Lower leg skin (tissue), 4 donors: ENCODE measurements at regions not wholly inside any gene's neighbourhood (a gene's known extent, or its start where the extent isn't known, plus 50 kb on each side); places are given as distances from the start of the nearest gene placed in this dataset.

Experiments
- DNase-seq, 2 donors: peaks; one replicate each; pipeline ENCODE4 v3.0.0-alpha.2; 2019; ENCODE audit warnings: low spot score in 2 of 2
- H3K4me3 ChIP-seq: fragments of 200-600 bp; sonication (generic); 2 replicates; pipeline ENCODE4 v1.5.1; 2017; ENCODE audit warnings: mild to moderate bottlenecking, low read depth; ENCODE audit not compliant: poor library complexity, severe bottlenecking
- CTCF ChIP-seq, 3 donors: fragments of 450-650 bp; IDR thresholded peaks; one replicate each; pipeline ENCODE4 v1.5.1; 2016; ENCODE audit warnings: antibody characterized with exemption in 3 of 3, mild to moderate bottlenecking in 3 of 3, moderate library complexity in 2 of 3
- POLR2A ChIP-seq, 2 donors: fragments of 450-650 bp; IDR thresholded peaks; one replicate each; pipeline ENCODE4 v1.6.1; 2016 to 2017; ENCODE audit warnings: antibody characterized with exemption in 2 of 2, mild to moderate bottlenecking in 1 of 2, moderate library complexity in 1 of 2
- WGBS, 2 donors: methylation state at CpG; one replicate each; pipeline ENCODE4 v1.1.5; 2018; 5-methylcytosine and 5-hydroxymethylcytosine counted together
- intact Hi-C: fragments of 100-400 bp; cut with DNase I; formaldehyde crosslinking; loops from one replicate; pipeline ENCODE4 v1.15.0; 2023; ENCODE audit warnings: low total_unique reads

DNA sequence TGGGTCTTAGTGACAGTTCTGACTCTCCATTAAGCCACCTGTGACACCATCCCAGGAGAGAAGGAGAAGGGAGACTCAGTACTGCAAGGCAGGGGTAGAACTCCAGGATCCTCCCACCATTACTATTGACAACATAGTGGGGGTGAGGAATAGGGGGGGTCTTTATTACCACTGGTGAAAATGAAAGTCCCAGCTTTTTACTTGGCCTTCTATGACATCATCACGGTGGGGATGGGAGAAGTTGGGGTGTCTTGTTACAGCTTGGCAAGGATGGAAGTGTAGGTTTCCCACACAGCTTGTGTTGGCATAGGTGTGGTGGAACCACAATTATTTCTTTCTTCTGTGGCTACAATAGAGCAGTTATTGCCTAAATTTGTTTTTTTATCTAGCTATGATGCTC, 203.9 kb upstream of the DTNA start:
- TF ChIP-seq CTCF (IDR thresholded peaks at IDR 0.05) = no peak
- no peak for TF ChIP-seq POLR2A (IDR thresholded peaks at IDR 0.05)
- DNase-seq = no peak
- no peak overlapping the region for H3K4me3 ChIP-seq
- WGBS, 2 donors = 84 to 89% methylated on average over 1 of the region's 1 CpG
- intact Hi-C loops = no loop called here

DNA sequence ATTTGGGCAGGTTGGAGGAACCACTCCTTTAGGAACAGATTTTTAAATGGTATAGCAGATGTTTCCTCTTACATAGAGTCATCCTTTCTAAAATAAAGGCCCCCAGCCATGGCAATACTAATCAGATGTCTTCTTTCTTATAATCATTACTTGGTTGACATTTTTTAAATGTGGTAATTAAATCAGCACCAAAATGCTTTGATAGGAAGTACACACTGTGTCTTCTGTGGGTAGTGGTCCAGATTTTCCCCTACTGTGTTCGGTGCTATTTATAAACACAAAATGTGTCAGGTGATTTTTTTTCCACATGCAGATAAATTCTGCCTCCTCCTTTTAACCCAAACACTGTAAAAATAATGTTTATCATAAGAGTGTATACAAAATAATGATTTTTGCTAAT, 200.9 kb upstream of the DTNA start:
- no peak for DNase-seq
- intact Hi-C loops = no loop called here
- WGBS, 2 donors = 60 to 75% methylated on average over 1 of the region's 1 CpG
- no peak for TF ChIP-seq POLR2A (IDR thresholded peaks at IDR 0.05)
- no peak for TF ChIP-seq CTCF (IDR thresholded peaks at IDR 0.05)
- H3K4me3 ChIP-seq = no peak overlapping the region

GRCh38 chr18:34509879-34510586, 200.1 kb upstream of the DTNA start:
- intact Hi-C loops = no loop called here
- TF ChIP-seq CTCF (IDR thresholded peaks at IDR 0.05) (no peak), POLR2A (IDR thresholded peaks at IDR 0.05) (no peak)
- H3K4me3 ChIP-seq = no peak overlapping the region
- DNase-seq = no peak
- WGBS, 2 donors = 89 to 92% methylated on average over 7 of the region's 7 CpGs

DNA sequence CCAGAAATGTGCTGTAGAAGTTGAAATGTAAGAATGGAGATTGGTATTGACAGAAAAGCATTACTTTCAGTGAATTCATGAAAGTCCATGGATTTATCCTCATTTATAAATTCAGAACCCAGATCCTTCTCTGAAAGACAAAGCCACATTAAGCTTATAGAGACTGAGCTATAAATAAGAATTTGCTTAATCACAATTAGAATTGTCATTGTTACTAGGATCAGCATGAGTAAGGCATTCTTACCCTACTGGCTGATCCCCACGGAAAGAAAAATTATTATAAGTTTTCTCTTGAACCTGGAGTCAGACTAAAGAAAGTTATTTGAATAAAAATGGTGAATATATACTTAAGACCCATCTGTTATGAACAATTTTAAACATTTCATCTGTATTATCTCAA, 199.2 kb upstream of the DTNA start:
- TF ChIP-seq CTCF (IDR thresholded peaks at IDR 0.05) = no peak
- no peak for TF ChIP-seq POLR2A (IDR thresholded peaks at IDR 0.05)
- intact Hi-C loops = no loop called here
- 54 to 59% methylated on average over 1 of the region's 1 CpG for WGBS, 2 donors
- no peak overlapping the region for H3K4me3 ChIP-seq
- no peak for DNase-seq

- TF ChIP-seq CTCF (IDR thresholded peaks at IDR 0.05) (no peak), POLR2A (IDR thresholded peaks at IDR 0.05) (no peak)
- no peak for DNase-seq
- intact Hi-C loops = no loop called here
- H3K4me3 ChIP-seq = no peak overlapping the region
Observed at GRCh38 chr18:34511435-34511834, 198.7 kb upstream of the DTNA start.

- no peak for DNase-seq
- TF ChIP-seq POLR2A (IDR thresholded peaks at IDR 0.05) (no peak), CTCF (IDR thresholded peaks at IDR 0.05) (no peak)
- H3K4me3 ChIP-seq = no peak overlapping the region
- intact Hi-C loops = no loop called here
Observed at GRCh38 chr18:34511879-34512278, 198.2 kb upstream of the DTNA start.
